Bone marrow (tissue), 2 donors: ENCODE measurements at regions not wholly inside any gene's neighbourhood (a gene's known extent, or its start where the extent isn't known, plus 50 kb on each side); places are given as distances from the start of the nearest gene placed in this dataset.
"Not testable (repeated sequence)": the region's sequence is repeated elsewhere in the genome, so short reads cannot be mapped to it uniquely, and the experiment has no call there.

Experiments used
- DNase-seq, 2 donors: peaks; one replicate each; lab custom pipeline; 2025; lab: John Stamatoyannopoulos, UW

DNA sequence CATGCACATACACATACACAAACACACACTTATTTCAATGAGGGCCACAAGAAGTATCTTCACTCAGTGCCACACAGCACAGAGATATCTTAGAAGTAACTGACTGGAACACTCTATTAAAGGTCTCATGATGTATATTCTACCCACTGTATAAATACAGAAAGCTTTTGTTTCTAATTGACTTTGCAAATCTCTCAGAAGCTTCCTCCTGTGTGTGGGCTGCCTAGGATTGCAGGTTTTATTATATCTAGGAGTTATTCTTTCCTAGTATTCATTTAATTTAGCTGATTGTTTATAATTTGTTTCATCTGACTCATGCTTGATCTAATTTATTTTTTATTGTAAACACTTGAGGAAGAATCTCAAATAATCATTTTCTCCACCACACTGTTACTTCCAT is 262.4 kb upstream of the ACTBL2 start:
- DNase-seq, result no peak

DNA sequence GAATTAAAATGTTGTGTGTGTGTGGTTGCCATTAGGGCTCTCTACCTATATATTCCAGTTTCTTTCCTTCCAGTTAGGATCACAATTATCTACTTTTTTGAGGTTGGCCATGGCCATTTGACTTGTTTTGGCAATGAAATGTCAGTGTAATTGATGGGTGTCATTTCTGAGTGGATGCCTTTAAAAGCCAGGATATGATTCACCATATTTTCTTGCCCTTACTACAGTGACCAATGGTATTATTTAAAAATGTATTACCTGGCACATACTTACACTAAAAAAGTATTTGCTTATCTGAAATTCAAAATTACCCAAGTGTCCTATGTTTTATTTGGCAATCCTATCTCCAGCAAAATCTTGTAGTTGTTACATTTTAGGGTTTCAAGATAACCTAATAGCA is 258.7 kb upstream of the ACTBL2 start:
- no peak for DNase-seq

DNA sequence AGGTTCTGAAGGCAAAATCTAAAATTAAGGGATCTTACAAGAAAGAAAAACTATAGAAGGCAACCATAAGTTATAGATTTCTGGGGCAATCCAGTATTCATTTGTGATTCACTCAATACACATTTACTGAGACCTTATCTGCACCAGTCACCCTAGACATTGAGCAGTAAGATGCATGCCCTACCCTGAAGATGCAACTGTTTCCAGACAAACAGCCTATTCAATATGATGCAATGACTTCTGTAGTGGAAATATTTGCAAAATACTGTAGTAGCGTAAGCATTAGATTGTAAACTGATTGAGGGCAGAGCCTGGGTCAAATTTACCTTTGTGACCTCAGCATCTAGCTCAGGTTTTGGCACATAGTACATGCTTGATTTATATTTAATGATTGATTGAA is 256.2 kb upstream of the ACTBL2 start:
- no peak for DNase-seq

DNA sequence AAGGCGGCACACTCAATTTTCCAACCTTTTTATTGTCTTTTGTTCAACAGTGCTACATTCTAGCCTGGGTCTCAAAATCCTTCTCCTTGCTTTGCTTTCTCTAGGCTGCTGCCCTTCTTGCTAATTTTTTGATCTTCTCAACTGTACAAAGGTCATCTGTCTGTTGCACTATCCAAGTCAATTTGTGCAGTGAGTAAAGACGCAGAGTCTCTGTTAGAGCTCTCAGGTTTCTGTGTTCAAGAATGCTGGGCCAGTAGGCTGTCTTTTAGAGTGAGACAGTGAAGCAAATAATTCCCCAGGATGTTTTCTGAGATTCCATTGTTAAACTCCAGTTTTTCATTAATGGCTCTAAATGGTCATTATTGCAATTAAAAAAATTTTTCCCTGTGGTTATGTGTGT is 255.7 kb upstream of the ACTBL2 start:
- DNase-seq, result no peak

DNA sequence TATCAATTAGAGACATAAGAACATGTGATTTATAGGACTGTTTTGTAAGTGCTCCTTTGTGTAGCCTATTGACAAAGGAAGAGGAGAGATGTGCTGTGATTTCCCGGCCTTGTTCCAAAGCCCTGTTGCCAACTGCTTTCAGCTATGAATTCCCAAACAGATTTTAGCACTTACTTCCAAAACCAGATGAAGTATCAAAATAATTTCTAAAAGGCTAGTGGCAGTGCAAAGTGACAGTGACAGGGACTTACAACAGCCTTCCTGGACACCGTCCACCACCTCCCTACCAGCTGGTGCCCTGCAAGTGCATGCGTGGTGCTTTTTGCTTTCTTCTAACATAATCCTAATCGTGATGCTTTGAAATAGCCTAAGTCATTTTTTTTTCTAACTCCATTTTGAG is 254.1 kb upstream of the ACTBL2 start:
- DNase-seq, result no peak

DNA sequence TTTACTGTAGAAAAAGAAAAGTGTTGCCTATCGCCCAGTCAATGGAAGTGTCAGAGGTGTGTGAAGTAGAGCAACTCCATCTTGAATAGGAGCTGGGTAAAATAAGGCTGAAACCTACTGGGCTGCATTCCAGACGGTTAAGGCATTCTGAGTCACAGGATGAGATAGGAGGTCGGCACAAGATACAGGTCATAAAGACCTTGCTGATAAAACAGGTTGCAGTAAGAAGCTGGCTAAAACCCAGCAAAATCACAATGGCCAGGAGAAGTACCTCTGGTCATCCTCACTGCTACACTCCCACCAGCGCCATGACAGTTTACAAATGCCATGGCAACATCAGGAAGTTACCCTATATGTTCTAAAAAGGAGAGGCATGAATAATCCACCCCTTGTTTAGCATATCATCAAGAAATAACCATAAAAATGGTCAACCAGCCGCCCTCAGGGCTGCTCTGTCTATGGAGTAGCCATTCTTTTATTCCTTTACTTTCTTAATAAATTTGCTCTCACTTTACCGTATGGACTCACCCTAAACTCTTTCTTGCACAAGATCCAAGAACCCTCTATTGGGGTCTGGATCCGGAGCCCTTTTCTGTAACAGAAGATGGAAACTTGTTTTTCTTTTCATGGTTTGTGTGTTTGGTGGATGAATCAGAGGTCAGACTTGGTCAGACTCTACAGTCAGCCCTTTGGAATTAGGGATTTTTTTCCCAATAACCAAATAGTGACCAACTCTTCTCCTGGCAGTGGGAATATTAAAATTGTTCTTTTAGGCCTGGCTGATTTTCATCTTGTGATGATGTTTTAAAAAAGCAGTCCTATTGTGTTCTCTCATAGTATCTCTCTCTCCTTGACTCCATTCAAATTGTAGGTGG is 252.9 kb upstream of the ACTBL2 start:
- DNase-seq, result not testable (repeated sequence)

DNA sequence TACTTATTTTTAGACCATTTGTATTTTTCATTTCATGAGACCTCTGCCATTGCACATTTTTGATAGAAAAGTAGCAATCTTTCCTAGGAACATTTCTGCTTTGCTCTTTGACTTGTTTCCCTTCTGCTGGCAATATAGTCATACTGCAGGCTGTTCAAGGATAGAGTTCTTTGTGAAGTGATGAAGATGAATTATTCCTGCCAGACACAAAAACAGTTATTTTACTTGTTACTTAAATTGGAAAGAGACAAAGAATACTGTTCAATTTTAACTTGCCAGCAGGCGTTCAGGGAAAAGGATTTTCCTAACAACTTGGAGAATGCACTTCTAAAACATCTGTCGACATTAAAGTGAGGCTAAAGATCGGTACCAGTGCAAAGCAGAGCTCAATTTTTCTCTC is 251.7 kb upstream of the ACTBL2 start:
- no peak for DNase-seq

DNA sequence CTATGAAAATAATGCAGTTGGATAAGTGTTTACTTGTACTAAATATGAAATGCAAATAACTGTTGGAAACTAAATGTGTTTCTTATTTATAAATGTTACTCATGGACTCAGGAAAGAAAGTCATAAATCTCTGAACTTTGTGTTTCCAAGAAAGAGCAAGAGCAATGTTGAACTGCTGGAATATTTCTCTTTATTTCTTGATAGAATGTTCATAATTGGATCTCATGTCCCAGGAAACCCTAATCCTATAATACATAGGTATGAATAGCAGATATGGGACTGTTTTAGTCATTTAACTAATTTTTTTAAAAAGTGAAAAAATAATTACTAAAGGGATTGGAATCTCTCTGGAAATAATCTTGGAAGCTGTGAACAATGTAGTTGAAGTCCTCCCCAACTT is 245.0 kb upstream of the ACTBL2 start:
- DNase-seq, result no peak

DNA sequence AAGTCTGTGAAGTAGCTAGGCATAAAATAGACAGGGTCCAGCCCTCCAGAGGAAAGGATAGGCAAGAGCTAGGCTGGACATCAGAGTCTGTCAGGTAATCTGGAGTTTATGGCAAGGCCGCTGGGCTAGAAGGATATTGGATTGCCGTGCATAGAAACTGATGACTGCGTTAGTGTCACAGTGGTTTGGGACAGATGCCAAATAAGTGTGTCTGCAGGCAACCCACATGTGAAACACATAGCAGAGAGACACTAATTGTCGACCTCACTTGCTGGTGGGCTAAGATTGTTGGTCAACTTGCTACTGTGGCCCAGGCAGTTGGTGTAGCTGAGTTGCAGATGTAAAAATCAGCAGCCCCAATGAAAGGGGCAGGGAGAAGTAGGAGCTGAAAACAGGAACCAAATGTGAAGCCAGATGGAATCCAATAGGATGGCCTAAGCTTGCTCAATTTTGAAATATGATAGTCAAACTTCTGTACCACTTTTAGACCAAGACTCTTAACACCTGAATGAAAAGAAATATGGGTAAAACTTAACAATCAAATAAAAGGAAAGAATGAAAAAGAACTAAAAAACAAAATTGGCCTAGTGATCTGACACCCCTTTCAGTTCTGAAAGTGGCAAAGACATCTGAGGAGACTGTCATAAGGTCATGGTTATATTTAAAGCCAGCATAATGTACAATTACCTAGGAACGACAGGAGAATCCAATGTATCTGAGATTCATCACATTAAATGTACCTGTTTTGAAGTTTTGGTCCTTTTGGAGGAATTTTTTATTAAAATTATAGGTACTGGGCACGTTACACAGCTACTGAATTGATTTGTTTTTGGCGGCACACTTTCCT is 243.3 kb upstream of the ACTBL2 start:
- no peak for DNase-seq

DNA sequence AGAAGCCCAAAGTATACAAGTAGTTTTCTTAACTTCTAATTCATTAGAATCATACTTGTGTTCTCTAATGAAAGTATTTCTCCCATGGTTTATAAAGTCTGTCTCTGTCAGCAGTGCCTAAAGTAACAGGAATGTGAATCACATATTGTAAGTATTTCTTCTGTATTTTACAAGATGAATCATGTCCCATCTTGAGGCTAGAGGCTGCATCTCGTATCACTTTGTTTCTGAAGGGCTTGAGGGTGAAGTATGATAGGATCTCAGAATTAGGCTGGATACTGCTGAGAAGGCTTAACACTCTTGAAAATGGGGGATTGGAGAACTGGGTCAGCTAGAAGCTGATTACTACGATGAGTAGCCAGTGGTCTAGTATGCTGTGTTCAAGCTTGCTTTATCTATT is 242.2 kb upstream of the ACTBL2 start:
- no peak for DNase-seq

DNA sequence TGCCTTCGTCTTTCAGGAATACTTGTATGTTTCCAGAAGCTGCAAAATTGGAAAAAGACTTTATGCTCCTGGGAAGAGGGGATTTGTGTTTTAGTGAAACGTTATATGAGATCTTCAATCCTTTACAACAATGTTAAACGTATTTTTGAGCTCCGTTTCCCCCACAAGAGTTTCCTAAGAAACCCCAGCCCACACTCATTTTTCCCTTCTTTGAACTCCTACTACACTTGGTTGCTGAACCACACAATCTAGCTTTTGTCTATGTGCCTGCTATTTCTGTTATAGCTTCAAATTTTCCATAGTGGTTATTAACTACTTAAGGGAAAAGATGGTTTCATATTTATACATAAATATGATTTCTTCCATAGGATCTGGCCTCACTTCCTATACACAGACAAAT is 238.6 kb upstream of the ACTBL2 start:
- DNase-seq, result no peak

DNA sequence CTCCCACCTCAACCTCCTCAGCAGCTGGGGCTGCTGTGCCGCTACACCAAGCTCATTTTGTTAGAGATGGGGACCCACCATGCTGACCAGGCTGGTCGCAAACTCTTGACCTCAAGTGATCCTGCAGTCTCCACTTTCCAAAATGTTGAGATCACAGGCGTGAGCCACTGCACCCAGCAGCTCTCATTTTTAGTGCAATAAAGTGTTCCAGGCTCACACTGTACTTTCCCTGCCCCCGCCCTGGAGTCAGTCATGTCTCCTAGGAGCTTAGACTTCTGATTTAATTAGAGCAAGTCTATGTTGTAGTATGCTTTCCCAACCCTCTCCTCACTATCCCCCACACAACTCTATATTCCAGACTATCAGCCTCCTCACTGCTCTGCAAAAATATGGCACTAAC is 238.0 kb upstream of the ACTBL2 start:
- no peak for DNase-seq

DNA sequence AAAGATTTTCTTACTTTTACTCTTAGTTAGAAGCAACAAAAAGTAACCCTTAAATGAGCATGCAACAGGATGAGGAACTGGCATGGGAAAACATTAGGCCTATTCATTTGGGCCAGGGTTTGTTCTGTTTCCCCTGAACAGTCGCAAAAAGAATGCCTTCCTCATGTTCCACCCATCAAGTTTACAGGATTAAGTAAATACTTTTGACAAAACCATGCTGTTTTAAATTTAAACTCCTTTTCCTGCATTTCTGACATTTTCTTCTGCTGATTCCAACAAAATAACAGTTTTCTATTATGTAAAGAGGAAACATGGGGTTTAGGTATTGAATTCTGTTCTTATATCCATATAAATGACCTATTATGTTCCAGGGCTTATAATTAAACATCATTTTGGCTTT is 236.6 kb upstream of the ACTBL2 start:
- no peak for DNase-seq

DNA sequence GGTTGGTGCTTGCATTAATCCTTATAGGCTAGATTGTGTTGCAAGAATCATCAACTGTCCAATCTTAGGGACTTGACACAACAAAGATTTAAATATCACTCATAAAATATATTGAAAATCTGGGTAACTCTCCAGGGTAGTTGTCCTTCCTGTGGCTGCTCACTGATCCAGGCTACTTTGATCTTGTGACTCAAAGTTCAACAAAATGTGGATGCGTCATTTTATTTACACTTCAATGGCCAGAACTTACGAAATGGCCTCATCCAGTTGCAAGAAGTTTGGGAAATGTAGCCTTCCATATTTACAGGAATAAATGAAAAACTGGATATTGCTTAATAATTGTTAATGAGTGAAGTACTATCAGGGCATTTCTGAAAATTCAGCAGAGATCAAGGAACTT is 235.5 kb upstream of the ACTBL2 start:
- no peak for DNase-seq

DNA sequence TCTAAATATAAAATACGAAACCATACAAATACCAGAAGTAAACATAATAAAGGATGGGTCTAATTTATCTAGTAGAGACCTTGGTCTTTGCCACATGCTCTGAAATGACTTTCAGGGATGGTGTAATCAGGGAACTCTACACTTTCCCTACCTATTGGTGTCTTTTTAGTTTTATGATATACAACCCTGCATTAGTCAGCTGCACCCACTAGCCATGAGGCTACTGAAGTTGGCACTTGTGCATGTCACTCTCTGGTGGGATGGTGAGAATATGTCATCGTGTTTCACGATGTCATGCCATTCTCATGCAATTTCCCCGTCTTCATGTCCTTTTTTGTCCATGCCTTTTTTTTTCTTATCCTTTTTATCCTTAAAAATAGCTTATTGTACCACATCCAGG is 234.9 kb upstream of the ACTBL2 start:
- DNase-seq, result no peak

DNA sequence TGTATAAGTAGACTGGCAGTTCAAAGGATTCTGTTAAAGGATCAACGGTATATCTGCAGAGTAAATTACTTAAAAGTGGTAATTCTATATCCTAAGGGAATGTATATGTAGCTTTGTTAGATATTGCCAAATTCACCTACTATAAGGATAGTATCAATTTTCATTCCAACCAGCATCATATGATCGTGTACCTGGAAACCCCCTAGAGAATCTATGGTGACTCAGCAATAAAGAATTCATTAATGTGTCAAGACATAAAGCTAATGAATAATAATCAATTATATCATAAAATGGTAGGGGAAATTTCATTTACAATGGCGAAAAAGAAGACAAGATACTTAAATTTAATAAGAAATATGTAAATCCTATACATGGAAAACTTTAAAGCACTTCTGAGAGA is 234.1 kb upstream of the ACTBL2 start:
- DNase-seq, result no peak

DNA sequence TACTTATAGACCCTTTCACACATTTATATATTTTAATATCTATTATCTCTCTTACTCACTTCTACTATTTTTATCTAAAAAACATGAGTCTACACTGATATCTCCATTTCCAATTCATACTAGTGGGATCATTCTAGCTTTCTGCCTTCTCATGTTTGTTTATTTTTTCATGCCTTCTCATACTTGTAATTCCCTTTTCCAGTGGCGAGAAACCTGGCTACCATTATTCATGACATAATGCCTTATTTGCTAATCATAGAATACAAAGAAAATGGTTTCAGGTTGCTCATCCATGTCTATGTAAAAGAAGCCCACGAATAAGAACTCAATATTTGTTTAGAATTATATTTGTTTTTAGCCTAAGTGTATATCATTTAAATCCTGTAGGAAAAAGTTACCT is 232.7 kb upstream of the ACTBL2 start:
- DNase-seq, result no peak

DNA sequence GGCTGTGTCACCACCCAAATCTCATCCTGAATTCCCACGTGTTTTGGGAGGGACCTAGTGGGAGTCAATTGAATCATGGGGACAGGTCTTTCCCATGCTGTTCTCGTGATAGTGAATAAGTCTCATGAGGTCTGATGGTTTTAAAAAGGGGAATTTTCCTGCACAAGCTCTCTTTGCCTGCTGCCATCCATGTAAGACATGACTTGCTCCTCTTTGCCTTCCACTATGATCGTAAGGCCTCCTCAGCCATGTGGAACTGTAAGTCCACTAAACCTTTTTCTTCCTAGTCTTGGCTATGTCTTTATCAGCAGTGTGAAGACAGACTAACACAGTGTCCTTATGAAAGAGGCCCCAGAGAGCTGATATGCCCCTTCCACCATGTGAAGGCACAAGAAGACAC is 230.9 kb upstream of the ACTBL2 start:
- DNase-seq, result not testable (repeated sequence)

DNA sequence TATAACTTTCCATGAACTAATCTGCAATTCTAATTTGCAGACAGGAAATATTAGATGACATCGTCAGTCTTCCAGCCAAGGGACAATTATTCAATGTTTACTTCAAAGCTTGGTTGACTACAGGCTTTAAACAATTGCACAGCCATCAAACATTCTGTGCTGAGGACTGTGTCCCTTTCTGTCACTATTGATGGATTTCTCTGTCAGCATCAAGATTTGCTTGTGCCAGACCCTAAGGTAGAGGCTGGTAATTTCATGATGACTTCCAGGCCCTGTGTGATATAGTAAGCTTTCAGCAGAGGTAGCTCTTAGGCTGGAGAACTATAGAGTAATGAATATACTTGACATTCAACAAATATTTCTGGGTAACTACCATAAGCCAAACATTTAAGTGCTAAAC is 229.3 kb upstream of the ACTBL2 start:
- DNase-seq, result no peak

DNA sequence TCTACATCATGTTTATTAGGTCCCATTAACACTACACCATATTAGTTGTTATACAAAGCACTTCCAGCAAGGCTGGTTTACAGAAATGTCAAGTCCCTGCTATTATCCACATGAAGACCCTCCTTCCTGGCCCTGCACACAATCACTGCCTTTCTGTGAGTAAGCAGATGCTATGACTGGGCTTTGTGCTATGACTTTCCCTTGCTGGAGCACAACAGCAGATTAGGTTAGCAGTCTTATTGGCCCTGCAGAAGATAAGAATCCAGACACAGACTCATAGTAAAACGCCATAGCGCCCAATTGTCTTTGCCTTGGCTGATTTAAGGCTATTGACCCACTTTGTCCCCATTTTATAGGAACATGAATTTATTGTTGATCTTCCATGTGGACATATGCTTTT is 228.9 kb upstream of the ACTBL2 start:
- no peak for DNase-seq

DNA sequence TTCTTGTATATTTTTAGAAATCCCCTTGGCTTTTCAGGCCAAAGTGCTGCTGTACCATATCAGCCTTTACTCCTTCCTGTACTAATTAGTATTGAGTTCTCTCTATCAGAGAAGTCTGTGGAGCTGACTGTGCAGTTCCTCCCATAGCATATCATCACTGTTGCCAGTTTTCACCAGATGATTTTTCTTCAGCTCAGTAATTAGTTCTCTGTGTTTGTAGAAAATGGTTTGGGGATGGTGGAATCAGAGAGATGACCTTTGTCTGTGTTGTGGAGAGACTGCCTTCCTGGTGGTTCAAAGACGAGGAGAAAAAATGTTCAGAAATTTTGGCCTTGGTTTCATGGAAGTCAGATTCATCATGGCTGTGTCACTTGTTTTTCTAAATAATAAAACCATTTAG is 227.5 kb upstream of the ACTBL2 start:
- no peak for DNase-seq

DNA sequence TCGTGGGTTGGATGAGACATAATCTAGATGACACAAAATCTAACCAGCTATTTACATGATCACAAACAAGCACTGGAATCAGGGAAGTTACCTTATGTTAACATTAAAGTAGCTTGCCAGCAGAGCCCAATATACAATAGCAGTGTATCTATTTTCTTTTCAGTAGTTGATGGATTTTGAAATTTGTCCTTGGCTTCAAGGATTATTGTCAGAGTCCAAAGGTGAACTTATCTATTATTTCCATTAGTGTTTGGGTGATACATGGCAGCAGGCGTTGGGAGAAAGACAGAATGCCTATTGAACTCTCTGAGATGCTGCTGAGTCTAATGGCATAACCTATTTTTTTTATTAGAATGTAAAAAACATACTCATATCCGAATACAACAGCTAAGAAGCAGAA is 223.2 kb upstream of the ACTBL2 start:
- no peak for DNase-seq

DNA sequence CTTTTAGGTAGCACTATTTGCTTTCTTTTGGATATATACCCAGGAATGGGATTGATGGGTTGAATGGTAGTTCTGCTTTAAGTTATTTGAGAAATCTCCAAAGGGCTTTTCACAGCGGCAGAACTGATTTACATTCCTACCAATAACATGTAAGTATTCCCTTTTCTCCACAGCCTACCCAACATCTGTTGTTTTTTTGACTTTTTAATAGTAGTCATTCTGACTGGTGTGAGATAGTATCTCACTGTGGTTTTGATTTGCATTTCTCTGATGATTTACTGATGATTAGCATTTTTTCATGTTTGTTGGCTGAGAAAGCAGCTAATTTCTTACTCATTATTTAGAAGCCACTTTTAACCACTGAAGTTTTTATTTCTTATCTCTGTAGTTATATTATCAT is 221.1 kb upstream of the ACTBL2 start:
- no peak for DNase-seq
